Pancreas (tissue), 10 donors: ENCODE measurements at regions not wholly inside any gene's neighbourhood (a gene's known extent, or its start where the extent isn't known, plus 50 kb on each side); places are given as distances from the start of the nearest gene placed in this dataset.

Experiments
- ATAC-seq, 4 donors: fragments of 200-7000 bp; cut with Tn5 transposase; one replicate each; pipeline versions ENCODE4 v1.8.0 to v1.9.1; 2020; ENCODE audit warnings: mild to moderate bottlenecking in 4 of 4, moderate library complexity in 4 of 4
- DNase-seq, 6 donors: peaks; one replicate each; pipeline ENCODE4 v3.0.0-alpha.2; 2020
- FAIRE-seq: peaks from 2 replicates; lab custom pipeline; 2012; peaks lifted over from hg19 to GRCh38; lab: Jason Lieb, UNC
- H3K27ac ChIP-seq, 4 donors: fragments of 200-600 bp; sonication (generic); 1 replicate in 3 of 4; 2 replicates in 1 of 4; pipeline versions ENCODE4 v1.5.0 to v1.8.0; 2020
- H3K27me3 ChIP-seq, 4 donors: fragments of 200-600 bp; one replicate each; pipeline ENCODE4 v1.8.0; 2021
- H3K36me3 ChIP-seq, 3 donors: fragments of 200-600 bp; sonication (generic) in 1 of 3; one replicate each; pipeline versions ENCODE4 v1.5.0 to v1.8.0; 2020 to 2021
- H3K4me1 ChIP-seq, 3 donors: fragments of 200-600 bp; one replicate each; pipeline ENCODE4 v1.8.0; 2021
- H3K4me3 ChIP-seq, 4 donors: fragments of 200-600 bp; sonication (generic) in 2 of 4; one replicate each; pipeline versions ENCODE4 v1.5.0 to v1.8.0; 2020 to 2021
- H3K9me3 ChIP-seq, 4 donors: fragments of 200-600 bp; one replicate each; pipeline ENCODE4 v1.8.0; 2021
- CTCF ChIP-seq, 4 donors: fragments of 200-600 bp; sonication (generic) in 3 of 4; IDR thresholded peaks; one replicate each; pipeline versions ENCODE4 v1.5.0 to v1.8.0; 2021; ENCODE audit warnings: antibody characterized with exemption in 4 of 4
- WGBS, 2 donors: extraction: QIAGEN DNeasy Blood & Tissue Kit; methylation state at CpG; one replicate each; pipeline ENCODE4 v1.1.7; 2013; 5-methylcytosine and 5-hydroxymethylcytosine counted together
- intact Hi-C, 3 donors: fragments of 100-400 bp; cut with DNase I; formaldehyde crosslinking; loops; one replicate each; pipeline versions ENCODE4 v1.11.1 to v1.14.2; 2022
- donor health status: healthy with polysubstance abuse.
- donor health status: DM: no; HTN: no; CAD: no; lungs with moderate emphysema.
- donor health status: DM: no; HTN: no; CAD: no.
- donor health status: control.
- donor health status: control.
- donor health status: Bipolar disorder and iron deficiency.
- donor health status: DM: yes; HTN: yes; CAD: no.
- donor health status: DM: no; HTN: no; CAD: no.
- donor health status: DM: no; HTN: no; CAD: no.
- donor health status: DM: yes; HTN: yes; CAD: no.

GRCh38 chr6:164007881-164008280, 593.4 kb downstream of the QKI start:
- Histone ChIP-seq H3K27me3 (peaks cover 0 to 3% (median 0%) of the 10 kb centered on the region in 4 donors), H3K9me3 (no peaks in the 10 kb centered on the region), H3K27ac (no peak overlapping the region), H3K4me1 (no peaks in the 10 kb centered on the region), H3K4me3 (no peak overlapping the region), H3K36me3 (no peaks in the 10 kb centered on the region)
- intact Hi-C loops: no loop called here
- TF ChIP-seq CTCF (IDR thresholded peaks at IDR 0.05): no peak
- ATAC-seq (no peak), FAIRE-seq (no peak), DNase-seq (no peak)
- 72 to 74% methylated on average over 7 of the region's 7 CpGs for WGBS, 2 donors

- Histone ChIP-seq H3K36me3 (no peaks in the 10 kb centered on the region), H3K4me1 (no peaks in the 10 kb centered on the region), H3K9me3 (no peaks in the 10 kb centered on the region), H3K4me3 (no peak overlapping the region), H3K27me3 (no peaks in the 10 kb centered on the region), H3K27ac (no peak overlapping the region)
- TF ChIP-seq CTCF (IDR thresholded peaks at IDR 0.05): no peak
- no peak for ATAC-seq
- no peak for FAIRE-seq
- intact Hi-C loops: no loop called here
- WGBS, 2 donors: 83 to 87% methylated on average over 6 of the region's 6 CpGs
- DNase-seq: no peak
These were observed 591.9 kb downstream of the QKI start for GRCh38 chr6:164006459-164006858.

GRCh38 chr6:164005004-164005711, 590.6 kb downstream of the QKI start:
- Histone ChIP-seq H3K4me3 (no peak overlapping the region), H3K36me3 (no peaks in the 10 kb centered on the region), H3K9me3 (no peaks in the 10 kb centered on the region), H3K4me1 (no peaks in the 10 kb centered on the region), H3K27ac (no peak overlapping the region), H3K27me3 (no peaks in the 10 kb centered on the region)
- no peak for TF ChIP-seq CTCF (IDR thresholded peaks at IDR 0.05)
- FAIRE-seq (no peak), DNase-seq (no peak), ATAC-seq (peak in 2 of 4 donors; percentile 66 to 73)
- 43 to 50% methylated on average over 4 of the region's 4 CpGs for WGBS, 2 donors
- intact Hi-C loops: no loop called here

- DNase-seq (no peak), ATAC-seq (no peak), FAIRE-seq (no peak)
- TF ChIP-seq CTCF (IDR thresholded peaks at IDR 0.05): no peak
- WGBS, 2 donors: 79 to 93% methylated on average over 4 of the region's 4 CpGs
- H3K9me3 ChIP-seq: no peaks in the 10 kb centered on the region
- intact Hi-C loops: no loop called here
- H3K36me3 ChIP-seq: no peaks in the 10 kb centered on the region
- no peak overlapping the region for H3K27ac ChIP-seq
- no peak overlapping the region for H3K4me3 ChIP-seq
- no peaks in the 10 kb centered on the region for H3K27me3 ChIP-seq
- no peaks in the 10 kb centered on the region for H3K4me1 ChIP-seq
These were observed 585.8 kb downstream of the QKI start for GRCh38 chr6:164000276-164000675.

- Histone ChIP-seq H3K4me3 (no peak overlapping the region), H3K27ac (no peak overlapping the region), H3K36me3 (no peaks in the 10 kb centered on the region), H3K4me1 (no peaks in the 10 kb centered on the region), H3K27me3 (no peaks in the 10 kb centered on the region), H3K9me3 (no peaks in the 10 kb centered on the region)
- WGBS, 2 donors: 60 to 70% methylated on average over 10 of the region's 10 CpGs
- ATAC-seq (no peak), FAIRE-seq (no peak), DNase-seq (no peak)
- TF ChIP-seq CTCF (IDR thresholded peaks at IDR 0.05): no peak
- intact Hi-C loops: no loop called here
These were observed 585.1 kb downstream of the QKI start for GRCh38 chr6:163999475-164000125.
